ENCODE measurements at regions not wholly inside any gene's neighbourhood (a gene's known extent, or its start where the extent isn't known, plus 50 kb on each side); places are given as distances from the start of the nearest gene placed in this dataset.

DNA sequence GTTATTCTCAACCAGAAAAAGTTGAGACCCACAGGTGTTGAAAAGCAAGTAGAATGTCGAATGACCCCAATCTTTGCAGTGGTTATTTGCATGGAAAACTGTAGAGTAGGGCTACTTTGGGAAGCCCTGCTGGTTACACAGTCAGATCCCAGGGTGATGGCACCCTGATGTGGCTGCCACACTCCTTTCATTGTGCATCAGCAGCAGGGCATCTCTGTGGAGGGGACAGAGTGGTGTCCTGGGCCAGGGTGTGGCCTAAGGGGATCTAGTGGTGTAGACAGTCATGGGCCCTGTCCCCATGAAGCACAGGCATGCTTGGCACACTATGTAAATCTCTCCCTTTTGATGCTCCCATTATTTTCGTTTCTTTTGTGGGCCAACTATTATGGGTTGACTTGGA is 199.4 kb upstream of the NAV2 start:
- TF ChIP-seq, protein P1, sequence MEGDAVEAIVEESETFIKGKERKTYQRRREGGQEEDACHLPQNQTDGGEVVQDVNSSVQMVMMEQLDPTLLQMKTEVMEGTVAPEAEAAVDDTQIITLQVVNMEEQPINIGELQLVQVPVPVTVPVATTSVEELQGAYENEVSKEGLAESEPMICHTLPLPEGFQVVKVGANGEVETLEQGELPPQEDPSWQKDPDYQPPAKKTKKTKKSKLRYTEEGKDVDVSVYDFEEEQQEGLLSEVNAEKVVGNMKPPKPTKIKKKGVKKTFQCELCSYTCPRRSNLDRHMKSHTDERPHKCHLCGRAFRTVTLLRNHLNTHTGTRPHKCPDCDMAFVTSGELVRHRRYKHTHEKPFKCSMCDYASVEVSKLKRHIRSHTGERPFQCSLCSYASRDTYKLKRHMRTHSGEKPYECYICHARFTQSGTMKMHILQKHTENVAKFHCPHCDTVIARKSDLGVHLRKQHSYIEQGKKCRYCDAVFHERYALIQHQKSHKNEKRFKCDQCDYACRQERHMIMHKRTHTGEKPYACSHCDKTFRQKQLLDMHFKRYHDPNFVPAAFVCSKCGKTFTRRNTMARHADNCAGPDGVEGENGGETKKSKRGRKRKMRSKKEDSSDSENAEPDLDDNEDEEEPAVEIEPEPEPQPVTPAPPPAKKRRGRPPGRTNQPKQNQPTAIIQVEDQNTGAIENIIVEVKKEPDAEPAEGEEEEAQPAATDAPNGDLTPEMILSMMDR (conservative IDR thresholded peaks at IDR 0.05; ENCODE audit: low read depth, low read length): no peak
- no peak for TF ChIP-seq EZH2 (IDR thresholded peaks at IDR 0.05; ENCODE audit: borderline replicate concordance, low read depth, low read length, poor library complexity, severe bottlenecking)

Measured in A673 (cell line).